CD4-positive, alpha-beta T cell treated with Interleukin-15 for 1 hour (primary cell): ENCODE measurements at regions not wholly inside any gene's neighbourhood (a gene's known extent, or its start where the extent isn't known, plus 50 kb on each side); places are given as distances from the start of the nearest gene placed in this dataset.

Source experiments
- DNase-seq: peaks from one replicate; pipeline ENCODE4 v3.0.0-alpha.2; 2020

GRCh38 chr5:67381236-67381880 lies 184.8 kb upstream of the CD180 start:
- DNase-seq = no peak

- DNase-seq = no peak
Measured at GRCh38 chr5:67380431-67380830, 183.8 kb upstream of the CD180 start.

GRCh38 chr5:67379753-67380152 lies 183.2 kb upstream of the CD180 start:
- no peak for DNase-seq

GRCh38 chr5:67378256-67378655 lies 181.7 kb upstream of the CD180 start:
- DNase-seq = no peak

GRCh38 chr5:67377631-67378030 lies 181.0 kb upstream of the CD180 start:
- DNase-seq = no peak

GRCh38 chr5:67375606-67376005 lies 179.0 kb upstream of the CD180 start:
- no peak for DNase-seq

- DNase-seq = no peak
Measured at GRCh38 chr5:67374378-67374777, 177.8 kb upstream of the CD180 start.

GRCh38 chr5:67373518-67373917 lies 176.9 kb upstream of the CD180 start:
- DNase-seq = no peak

GRCh38 chr5:67372887-67373286 lies 176.3 kb upstream of the CD180 start:
- no peak for DNase-seq

GRCh38 chr5:67371924-67372323 lies 175.3 kb upstream of the CD180 start:
- no peak for DNase-seq

GRCh38 chr5:67366691-67367395 lies 170.2 kb upstream of the CD180 start:
- DNase-seq = no peak

- DNase-seq = no peak
Measured at GRCh38 chr5:67366276-67366675, 169.7 kb upstream of the CD180 start.

GRCh38 chr5:67364381-67364970 lies 167.9 kb upstream of the CD180 start:
- DNase-seq = no peak

- no peak for DNase-seq
Measured at GRCh38 chr5:67363963-67364362, 167.4 kb upstream of the CD180 start.

GRCh38 chr5:67363180-67363709 lies 166.6 kb upstream of the CD180 start:
- DNase-seq = no peak

- no peak for DNase-seq
Measured at GRCh38 chr5:67361932-67362729, 165.5 kb upstream of the CD180 start.

- no peak for DNase-seq
Measured at GRCh38 chr5:67360047-67360446, 163.4 kb upstream of the CD180 start.

GRCh38 chr5:67358186-67358585 lies 161.6 kb upstream of the CD180 start:
- DNase-seq = no peak

GRCh38 chr5:67355120-67355713 lies 158.6 kb upstream of the CD180 start:
- no peak for DNase-seq

GRCh38 chr5:67353500-67354450 lies 157.2 kb upstream of the CD180 start:
- no peak for DNase-seq

GRCh38 chr5:67350618-67351201 lies 154.1 kb upstream of the CD180 start:
- DNase-seq = no peak
